Neuronal stem cell (in vitro differentiated cells): ENCODE measurements at regions not wholly inside any gene's neighbourhood (a gene's known extent, or its start where the extent isn't known, plus 50 kb on each side); places are given as distances from the start of the nearest gene placed in this dataset.

ENCODE experiments used
- DNase-seq: peaks from one replicate; pipeline ENCODE4 v3.0.0-alpha.2; 2013; ENCODE audit warnings: low spot score
- H2AFZ ChIP-seq: one replicate; pipeline ENCODE4 v1.6.1; 2013; ENCODE audit warnings: mild to moderate bottlenecking, low read length, inconsistent platforms
- H2AK5ac ChIP-seq: 2 replicates; pipeline ENCODE4 v1.6.1; 2013; ENCODE audit warnings: low read depth, mild to moderate bottlenecking, inconsistent platforms, low read length, moderate library complexity, mixed read lengths
- H2BK120ac ChIP-seq: 2 replicates; pipeline ENCODE4 v1.6.1; 2013; ENCODE audit warnings: low read depth, mild to moderate bottlenecking, inconsistent platforms, low read length, moderate library complexity, mixed read lengths
- H2BK12ac ChIP-seq: one replicate; pipeline ENCODE4 v1.6.1; 2013; ENCODE audit warnings: low read length, inconsistent platforms
- H2BK15ac ChIP-seq: 2 replicates; pipeline ENCODE4 v1.6.1; 2013; ENCODE audit warnings: mild to moderate bottlenecking, low read length, inconsistent platforms, mixed read lengths
- H2BK5ac ChIP-seq: one replicate; pipeline ENCODE4 v1.6.1; 2013; ENCODE audit warnings: inconsistent platforms, mild to moderate bottlenecking, low read length, moderate library complexity
- H3K14ac ChIP-seq: one replicate; pipeline ENCODE4 v1.6.1; 2013; ENCODE audit warnings: low read length, inconsistent platforms
- H3K18ac ChIP-seq: 2 replicates; pipeline ENCODE4 v1.6.1; 2013; ENCODE audit warnings: low read length, inconsistent platforms
- H3K23ac ChIP-seq: 2 replicates; pipeline ENCODE4 v1.6.1; 2013; ENCODE audit warnings: low read depth, mild to moderate bottlenecking, mixed read lengths, low read length, inconsistent platforms; ENCODE audit not compliant: poor library complexity
- H3K27ac ChIP-seq: replicated peaks from 3 replicates; pipeline ENCODE4 v1.5.1; 2013; ENCODE audit warnings: low read length, inconsistent platforms
- H3K27me3 ChIP-seq, 3 experiments: 2 replicates each; pipeline ENCODE4 v1.6.1; 2013; ENCODE audit warnings: low read length in 3 of 3, mild to moderate bottlenecking in 2 of 3, inconsistent platforms in 1 of 3, low read depth in 1 of 3, mixed read lengths in 1 of 3, moderate library complexity in 1 of 3; ENCODE audit not compliant: control insufficient read depth in 3 of 3, insufficient read depth in 3 of 3
- H3K36me3 ChIP-seq, 2 donors: replicated peaks in 1 of 2; 2 replicates each; pipeline ENCODE4 v1.6.1; 2013; ENCODE audit warnings: low read length in 2 of 2; ENCODE audit not compliant: control insufficient read depth in 2 of 2, insufficient read depth in 2 of 2
- H3K4ac ChIP-seq: 2 replicates; pipeline ENCODE4 v1.6.1; 2013; ENCODE audit warnings: inconsistent platforms, mild to moderate bottlenecking, low read length, moderate library complexity
- H3K4me1 ChIP-seq, 2 donors: 1 replicate in 1 of 2; 2 replicates in 1 of 2; pipeline ENCODE4 v1.6.1; 2013; ENCODE audit warnings: low read length in 2 of 2, low read depth in 1 of 2; ENCODE audit not compliant: control insufficient read depth in 2 of 2, insufficient read depth in 1 of 2
- H3K4me2 ChIP-seq: one replicate; pipeline ENCODE4 v1.6.1; 2013; ENCODE audit warnings: mild to moderate bottlenecking, low read length, inconsistent platforms; ENCODE audit not compliant: insufficient read depth, poor library complexity, severe bottlenecking
- H3K4me3 ChIP-seq, 2 donors: 2 replicates each; pipeline ENCODE4 v1.5.1; 2013; ENCODE audit warnings: low read length in 2 of 2, mild to moderate bottlenecking in 2 of 2, inconsistent platforms in 1 of 2, moderate library complexity in 1 of 2
- H3K79me1 ChIP-seq: one replicate; pipeline ENCODE4 v1.6.1; 2013; ENCODE audit warnings: low read depth, mild to moderate bottlenecking, inconsistent platforms, low read length, moderate library complexity
- H3K9ac ChIP-seq: one replicate; pipeline ENCODE4 v1.6.1; 2013; ENCODE audit warnings: mild to moderate bottlenecking, low read depth, low read length, inconsistent platforms; ENCODE audit not compliant: poor library complexity
- H3K9me3 ChIP-seq, 2 donors: replicated peaks in 1 of 2; 2 replicates each; pipeline versions ENCODE3 to v1.6.1; 2013; ENCODE audit warnings: low read length in 2 of 2, mild to moderate bottlenecking in 2 of 2, inconsistent platforms in 1 of 2, low read depth in 1 of 2, mixed read lengths in 1 of 2, moderate library complexity in 1 of 2; ENCODE audit not compliant: control insufficient read depth in 2 of 2, insufficient read depth in 1 of 2
- H4K8ac ChIP-seq: one replicate; pipeline ENCODE4 v1.6.1; 2013; ENCODE audit warnings: low read depth, mild to moderate bottlenecking, inconsistent platforms, low read length, moderate library complexity
- H4K91ac ChIP-seq: one replicate; pipeline ENCODE4 v1.6.1; 2013; ENCODE audit warnings: low read length, low read depth, mild to moderate bottlenecking, inconsistent platforms; ENCODE audit not compliant: poor library complexity
- WGBS, 2 donors: extraction: QIAGEN DNeasy Blood & Tissue Kit; methylation state at CpG; one replicate each; pipeline ENCODE4 v1.1.7; 2013; ENCODE audit warnings: missing lambda C conversion rate in 2 of 2, mixed read lengths in 1 of 2; ENCODE audit not compliant: insufficient read length in 2 of 2, insufficient replicate concordance in 1 of 2; ENCODE audit errors: extremely low coverage in 2 of 2; 5-methylcytosine and 5-hydroxymethylcytosine counted together

GRCh38 chr1:58353168-58353567 is 193.4 kb downstream of the OMA1 start:
- Histone ChIP-seq H2AFZ (no peak overlapping the region), H3K4me2 (no peak overlapping the region), H2AK5ac (no peak overlapping the region), H3K18ac (no peak overlapping the region), H3K27me3 (no peaks in the 10 kb centered on the region), H3K4ac (no peak overlapping the region), H3K9me3 (no peaks in the 10 kb centered on the region), H3K23ac (no peak overlapping the region), H3K14ac (no peak overlapping the region), H3K79me1 (no peaks in the 10 kb centered on the region), H3K4me1 (peaks cover 5 to 7% of the 10 kb centered on the region in 2 donors), H2BK120ac (no peak overlapping the region), H2BK15ac (no peak overlapping the region), H4K8ac (no peak overlapping the region), H3K27ac (no peak overlapping the region), H2BK5ac (no peak overlapping the region), H3K9ac (no peak overlapping the region), H4K91ac (no peak overlapping the region), H3K36me3 (no peaks in the 10 kb centered on the region), H3K4me3 (no peak overlapping the region), H2BK12ac (no peak overlapping the region)
- WGBS, 2 donors: no CpG with 5 or more reads among the region's 2 CpGs
- DNase-seq: no peak

GRCh38 chr1:58352476-58353092 is 193.9 kb downstream of the OMA1 start:
- no peak overlapping the region for H3K27ac ChIP-seq
- H3K4me3 ChIP-seq: no peak overlapping the region
- no peak overlapping the region for H3K9ac ChIP-seq
- DNase-seq: no peak
- H2AFZ ChIP-seq: no peak overlapping the region
- no peak overlapping the region for H2BK12ac ChIP-seq
- no peak overlapping the region for H2BK120ac ChIP-seq
- no CpG with 5 or more reads among the region's 6 CpGs for WGBS, 2 donors
- no peak overlapping the region for H3K4ac ChIP-seq
- peaks cover 4 to 7% of the 10 kb centered on the region in 2 donors for H3K4me1 ChIP-seq
- H3K79me1 ChIP-seq: no peaks in the 10 kb centered on the region
- H2BK15ac ChIP-seq: no peak overlapping the region
- H2AK5ac ChIP-seq: no peak overlapping the region
- H3K18ac ChIP-seq: no peak overlapping the region
- H3K14ac ChIP-seq: no peak overlapping the region
- H3K36me3 ChIP-seq: no peaks in the 10 kb centered on the region
- no peak overlapping the region for H3K4me2 ChIP-seq
- H3K23ac ChIP-seq: no peak overlapping the region
- no peak overlapping the region for H4K8ac ChIP-seq
- H3K27me3 ChIP-seq: no peaks in the 10 kb centered on the region
- H3K9me3 ChIP-seq: no peaks in the 10 kb centered on the region
- H4K91ac ChIP-seq: no peak overlapping the region
- no peak overlapping the region for H2BK5ac ChIP-seq

- Histone ChIP-seq H3K18ac (peak overlapping the region; percentile 15), H2AFZ (peak overlapping the region; percentile 76), H3K4me1 (peaks cover 19 to 24% of the 10 kb centered on the region in 2 donors), H3K9ac (no peak overlapping the region), H3K14ac (no peak overlapping the region), H3K4me3 (peak overlapping the region in 1 of 2 donors; percentile 36), H3K79me1 (no peaks in the 10 kb centered on the region), H3K9me3 (no peaks in the 10 kb centered on the region), H2BK12ac (no peak overlapping the region), H3K27me3 (no peaks in the 10 kb centered on the region), H2BK120ac (no peak overlapping the region), H4K91ac (no peak overlapping the region), H3K27ac (peak overlapping the region; percentile 79), H3K4ac (no peak overlapping the region), H4K8ac (no peak overlapping the region), H3K23ac (no peak overlapping the region), H2AK5ac (no peak overlapping the region), H3K36me3 (no peaks in the 10 kb centered on the region), H2BK5ac (no peak overlapping the region), H2BK15ac (no peak overlapping the region), H3K4me2 (peak overlapping the region; percentile 37)
- no CpG with 5 or more reads among the region's 7 CpGs for WGBS, 2 donors
- DNase-seq: no peak
Observed at GRCh38 chr1:58346036-58346355, 200.5 kb downstream of the OMA1 start.

DNA sequence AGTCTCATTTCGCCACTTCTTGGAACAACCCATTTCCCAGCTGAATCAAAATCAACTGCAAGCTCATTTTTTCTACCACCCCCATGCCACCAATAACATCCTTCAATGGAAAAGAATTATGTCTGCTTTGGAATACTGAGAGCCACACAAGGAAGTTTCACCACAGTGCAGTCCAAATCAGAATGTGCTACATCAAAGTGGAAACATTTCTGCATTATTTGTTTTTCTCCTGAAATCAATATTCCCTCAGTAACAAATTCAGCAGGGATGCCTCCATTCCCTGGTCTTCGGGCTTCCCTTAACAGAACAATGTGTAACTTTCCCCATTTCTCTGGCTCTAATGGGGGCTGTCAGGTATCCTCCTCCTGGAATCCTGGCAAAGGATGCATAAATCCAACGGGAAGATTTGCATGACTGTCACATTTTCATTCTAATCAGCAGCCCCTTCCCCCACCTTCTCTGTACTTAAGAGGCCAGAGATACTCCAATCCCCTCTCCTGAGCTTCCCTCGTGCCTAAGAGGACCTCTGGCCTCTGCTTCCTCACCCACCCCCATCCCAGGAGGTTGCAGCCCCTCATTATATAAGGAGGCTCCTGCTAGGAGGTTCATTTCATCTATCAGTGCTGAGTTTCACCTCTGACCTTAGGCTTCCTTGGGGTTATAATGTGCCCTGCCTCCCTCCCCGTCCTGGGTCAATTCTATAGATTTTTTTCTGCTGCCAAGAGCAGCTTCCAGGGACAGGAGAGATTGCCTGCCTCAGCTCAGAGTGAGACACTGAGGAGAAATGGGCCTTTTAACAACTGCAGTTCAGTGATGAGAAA is 201.1 kb downstream of the OMA1 start:
- no peak overlapping the region for H2BK15ac ChIP-seq
- peak overlapping the region; percentile 15 for H3K18ac ChIP-seq
- no peak overlapping the region for H2BK120ac ChIP-seq
- no peak overlapping the region for H3K9ac ChIP-seq
- H3K36me3 ChIP-seq: no peaks in the 10 kb centered on the region
- H4K8ac ChIP-seq: no peak overlapping the region
- peak overlapping the region; percentile 37 for H3K4me2 ChIP-seq
- H2BK12ac ChIP-seq: no peak overlapping the region
- no peak overlapping the region for H2BK5ac ChIP-seq
- H3K4me1 ChIP-seq: peaks cover 23 to 28% of the 10 kb centered on the region in 2 donors
- H3K27me3 ChIP-seq: no peaks in the 10 kb centered on the region
- peak overlapping the region; percentile 79 for H3K27ac ChIP-seq
- no peaks in the 10 kb centered on the region for H3K79me1 ChIP-seq
- no peak overlapping the region for H3K14ac ChIP-seq
- H3K9me3 ChIP-seq: no peaks in the 10 kb centered on the region
- H2AK5ac ChIP-seq: no peak overlapping the region
- DNase-seq: peak; percentile 27
- H3K23ac ChIP-seq: no peak overlapping the region
- H3K4me3 ChIP-seq: peak overlapping the region in 1 of 2 donors; percentile 36
- no peak overlapping the region for H3K4ac ChIP-seq
- H2AFZ ChIP-seq: peak overlapping the region; percentile 76
- no peak overlapping the region for H4K91ac ChIP-seq
- WGBS, 2 donors: no CpG with 5 or more reads among the region's 5 CpGs
